GM18909 (cell line): ENCODE measurements at regions not wholly inside any gene's neighbourhood (a gene's known extent, or its start where the extent isn't known, plus 50 kb on each side); places are given as distances from the start of the nearest gene placed in this dataset.

Experiments used
- ATAC-seq: cut with Tn5 transposase; IDR thresholded peaks from one replicate; pipeline ENCODE4 v1.9.1; 2021; ENCODE audit warnings: mild to moderate bottlenecking; ENCODE audit not compliant: unreplicated experiment, poor library complexity

DNA sequence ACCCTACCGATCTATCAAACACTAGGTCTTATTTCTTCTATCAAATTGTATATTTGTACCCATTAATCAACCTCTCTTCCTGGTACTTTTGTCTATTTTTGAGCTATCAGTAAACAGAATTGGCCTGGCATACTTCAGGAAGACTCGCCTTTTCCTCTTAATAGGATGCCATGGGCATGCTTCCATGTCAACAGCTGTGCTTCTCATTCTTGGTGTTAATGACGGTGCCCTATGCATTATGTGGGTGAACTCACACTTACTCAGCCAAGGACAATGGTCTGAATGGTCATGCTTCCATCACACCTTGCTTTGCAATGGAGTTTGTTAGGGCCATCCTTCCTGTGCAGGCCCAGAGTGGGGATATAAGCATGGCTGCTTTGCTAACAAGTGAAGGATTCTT is 521.8 kb downstream of the MIAT start:
- ATAC-seq: no peak

DNA sequence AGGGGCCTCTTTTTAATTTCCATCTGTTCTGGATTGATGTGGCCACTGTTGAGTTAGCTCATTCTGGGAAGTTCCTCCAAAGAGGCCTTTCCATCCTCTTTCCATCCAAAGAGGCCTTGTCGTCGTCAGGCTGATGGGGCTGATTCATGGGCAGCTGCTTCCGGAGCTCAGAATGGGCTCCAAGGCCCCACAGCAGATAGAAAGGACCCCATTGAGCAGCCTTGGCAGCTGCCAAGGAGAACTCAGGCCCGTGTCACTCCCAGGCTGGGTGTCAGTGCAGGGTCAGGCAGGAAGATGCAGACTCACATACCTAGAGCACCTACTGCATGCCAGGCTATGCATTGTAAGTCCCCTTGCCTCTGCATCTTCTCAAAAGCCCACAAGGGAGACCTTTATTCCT is 524.1 kb downstream of the MIAT start:
- ATAC-seq: no peak

GRCh38 chr22:27183474-27183873 is 526.1 kb downstream of the MIAT start:
- no peak for ATAC-seq

DNA sequence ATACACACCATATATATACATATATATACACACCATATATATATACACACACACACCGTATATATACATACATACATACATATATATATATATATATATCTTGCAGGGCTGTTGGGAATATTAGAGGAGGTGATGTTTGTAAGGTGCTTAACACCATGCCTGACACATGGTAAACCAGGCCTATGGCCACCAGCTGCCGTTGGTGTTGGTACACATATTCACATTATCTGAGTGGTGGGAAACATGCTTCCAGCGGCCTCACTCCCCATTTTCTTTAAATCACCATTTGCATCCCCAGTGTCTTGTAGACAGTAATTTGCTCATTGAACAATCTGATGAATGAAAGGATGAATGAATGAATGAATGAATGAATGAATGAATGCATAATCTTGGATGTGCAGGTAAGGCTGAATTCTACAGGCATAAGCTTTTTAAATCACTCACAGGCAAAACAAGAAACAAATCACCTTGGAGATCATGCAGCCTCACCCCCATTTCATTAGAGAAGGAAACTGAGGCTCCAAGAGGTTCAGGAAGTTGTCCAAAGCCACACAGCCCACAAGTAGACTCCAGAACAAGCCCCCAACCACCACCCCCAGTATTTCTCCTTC is 527.8 kb downstream of the MIAT start:
- ATAC-seq: no peak

GRCh38 chr22:27185760-27186302 is 528.4 kb downstream of the MIAT start:
- no peak for ATAC-seq

DNA sequence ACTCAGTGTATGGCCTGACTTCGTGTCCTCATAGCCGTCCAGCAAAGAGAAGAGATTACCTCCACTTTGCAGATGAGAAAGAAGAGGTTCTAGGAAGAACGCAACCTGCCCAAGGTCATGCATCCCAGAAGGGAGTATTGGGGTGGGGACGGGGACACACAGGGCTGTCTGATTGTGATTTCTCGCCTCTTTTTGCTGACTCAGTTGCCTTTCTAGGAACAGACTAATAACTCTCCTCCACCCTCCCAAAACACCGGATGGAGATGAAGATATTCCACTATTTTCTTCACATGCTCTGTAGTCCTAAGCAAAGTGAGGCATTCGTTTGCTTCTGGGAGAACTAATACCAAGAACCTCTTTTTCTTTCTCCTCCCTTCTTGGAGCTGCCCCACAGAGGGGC is 529.3 kb downstream of the MIAT start:
- ATAC-seq: no peak

GRCh38 chr22:27192135-27192829 is 534.9 kb downstream of the MIAT start:
- ATAC-seq: no peak

GRCh38 chr22:27193215-27193614 is 535.8 kb downstream of the MIAT start:
- no peak for ATAC-seq

- ATAC-seq: no peak
Observed at GRCh38 chr22:27193636-27194035, 536.2 kb downstream of the MIAT start.

DNA sequence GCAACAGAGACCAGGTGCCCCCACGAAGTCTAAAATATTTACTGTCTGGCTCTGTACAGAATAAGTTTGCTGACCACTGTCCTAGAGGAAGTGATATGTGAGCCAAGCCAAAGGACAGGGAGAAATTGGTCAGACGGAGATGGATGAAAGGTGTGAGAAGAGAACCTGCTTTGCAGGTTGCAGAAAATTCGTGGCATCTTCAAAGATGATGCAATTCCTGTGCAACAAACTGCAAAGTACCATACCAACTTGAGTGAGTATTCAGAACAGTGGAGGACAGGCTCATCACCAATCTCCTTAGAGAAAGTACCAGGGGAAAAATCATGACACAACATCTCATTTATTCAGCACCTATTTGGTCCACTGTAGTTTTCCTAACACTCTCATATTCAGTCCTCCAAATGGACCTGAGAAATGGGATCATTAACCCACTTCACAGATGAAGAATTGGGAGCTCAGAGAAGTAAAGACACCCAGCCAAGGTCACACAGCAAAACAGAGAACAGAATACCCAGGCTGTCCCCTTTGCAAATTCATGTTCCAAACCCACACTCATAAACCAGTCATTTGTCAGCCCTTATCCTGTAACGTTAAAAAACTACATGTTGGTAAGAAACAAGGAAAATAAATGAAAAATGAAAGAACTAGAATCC is 536.8 kb downstream of the MIAT start:
- no peak for ATAC-seq

DNA sequence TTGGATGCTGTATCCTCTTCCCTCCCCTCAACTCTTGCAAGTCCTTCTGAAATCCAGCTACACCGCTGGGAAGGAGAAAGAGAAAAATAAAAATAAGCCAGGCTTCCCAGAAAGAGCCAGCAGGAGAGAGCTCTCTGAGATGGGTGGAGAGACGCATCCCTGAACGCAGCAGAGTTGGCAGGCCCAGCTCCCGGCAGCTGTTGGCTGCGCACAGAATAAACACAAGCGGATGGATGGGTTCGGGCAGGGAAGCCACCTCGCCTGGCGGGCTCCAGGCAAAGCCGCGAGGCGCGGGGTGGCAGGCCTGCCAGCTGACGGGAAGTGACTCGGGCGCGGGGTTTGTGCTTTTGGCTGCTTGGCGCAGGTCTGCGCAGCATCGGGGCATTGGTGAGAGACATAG is 537.7 kb downstream of the MIAT start:
- no peak for ATAC-seq

- no peak for ATAC-seq
Observed at GRCh38 chr22:27195494-27195893, 538.1 kb downstream of the MIAT start.

DNA sequence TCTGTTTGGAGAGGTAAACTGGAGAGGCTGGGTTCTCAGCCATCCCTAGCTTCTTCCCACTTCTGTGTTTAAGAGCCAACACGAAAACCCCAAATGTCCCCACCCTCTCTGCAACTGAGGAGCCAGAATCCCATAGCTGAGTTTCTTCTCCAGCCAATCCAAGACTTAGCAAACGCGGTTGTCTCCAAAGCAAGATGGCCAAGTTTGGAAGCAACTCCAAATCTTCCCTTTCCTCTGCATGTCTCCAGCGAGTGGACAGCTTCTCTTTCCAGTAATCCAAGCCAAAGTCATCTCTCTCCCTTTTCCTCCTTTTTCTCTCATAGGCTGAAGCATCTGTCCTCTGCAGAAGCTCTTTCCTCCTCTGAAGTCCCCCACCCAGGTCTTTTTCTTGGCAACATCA is 539.2 kb downstream of the MIAT start:
- ATAC-seq: no peak

DNA sequence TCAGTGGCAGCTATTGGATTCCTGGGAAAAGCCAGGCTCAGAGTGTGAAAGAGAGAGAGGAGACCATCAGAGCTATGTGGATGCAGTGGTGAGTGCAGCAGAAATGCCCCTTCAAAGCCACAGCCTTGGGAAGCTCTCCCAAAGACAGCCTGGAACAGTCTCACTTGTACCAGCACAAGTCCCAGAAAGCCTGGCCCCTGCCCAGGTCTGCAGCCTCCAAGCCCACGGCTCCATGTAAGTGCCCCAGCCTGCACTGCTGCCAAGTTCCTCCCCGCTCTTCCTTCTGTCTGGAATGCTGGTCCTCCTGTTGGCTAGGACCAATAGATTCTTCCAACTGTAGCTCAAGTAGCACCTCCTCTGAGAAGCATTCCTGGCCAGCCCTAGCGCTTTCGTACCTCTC is 539.7 kb downstream of the MIAT start:
- ATAC-seq: no peak

DNA sequence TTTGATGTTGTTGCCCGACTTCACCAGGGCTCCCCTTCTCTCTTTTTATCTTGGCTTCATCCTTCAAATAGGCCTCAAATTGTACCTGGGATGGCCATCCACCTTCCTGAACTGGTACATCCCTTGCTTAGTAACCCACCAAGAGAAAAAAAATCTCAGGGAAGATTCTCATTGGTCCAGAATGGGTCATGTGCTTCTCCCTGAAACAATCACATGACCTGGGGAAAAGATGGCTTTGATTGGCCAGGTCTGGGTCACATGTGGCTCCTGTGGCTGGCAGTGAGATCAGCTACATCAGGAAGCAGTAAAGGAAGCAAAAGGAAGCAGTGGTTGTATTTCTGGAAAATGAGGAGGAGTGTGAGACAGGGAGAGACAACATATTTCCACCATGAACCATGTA is 540.2 kb downstream of the MIAT start:
- no peak for ATAC-seq

DNA sequence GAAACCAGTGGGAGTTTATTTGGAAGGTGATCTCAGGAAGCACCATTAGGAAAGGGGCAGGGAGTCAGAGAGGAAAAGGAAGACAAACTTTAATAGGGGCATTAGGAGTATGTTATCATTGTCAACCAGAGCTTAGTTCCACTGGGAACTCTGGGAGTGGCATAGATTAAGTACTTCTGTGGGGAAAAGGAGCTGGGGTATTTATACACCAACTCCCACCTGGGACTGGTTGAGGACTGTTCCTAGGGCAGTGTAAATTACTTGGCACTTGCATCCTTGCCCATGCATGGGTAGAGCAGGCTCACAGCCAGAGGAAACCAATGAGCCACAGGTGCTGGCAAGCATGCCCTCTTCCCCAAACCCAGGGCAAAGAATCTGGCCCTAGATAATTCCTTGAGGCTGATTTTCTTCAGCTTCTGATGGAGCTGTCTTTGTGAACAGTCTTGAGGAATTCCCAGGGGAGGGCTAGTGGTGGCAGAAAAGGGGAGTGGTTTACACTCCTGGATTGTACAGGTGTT is 541.2 kb downstream of the MIAT start:
- no peak for ATAC-seq

- no peak for ATAC-seq
Observed at GRCh38 chr22:27199354-27199753, 542.0 kb downstream of the MIAT start.

GRCh38 chr22:27201276-27201675 is 543.9 kb downstream of the MIAT start:
- ATAC-seq: no peak

GRCh38 chr22:27201741-27202140 is 544.4 kb downstream of the MIAT start:
- no peak for ATAC-seq

DNA sequence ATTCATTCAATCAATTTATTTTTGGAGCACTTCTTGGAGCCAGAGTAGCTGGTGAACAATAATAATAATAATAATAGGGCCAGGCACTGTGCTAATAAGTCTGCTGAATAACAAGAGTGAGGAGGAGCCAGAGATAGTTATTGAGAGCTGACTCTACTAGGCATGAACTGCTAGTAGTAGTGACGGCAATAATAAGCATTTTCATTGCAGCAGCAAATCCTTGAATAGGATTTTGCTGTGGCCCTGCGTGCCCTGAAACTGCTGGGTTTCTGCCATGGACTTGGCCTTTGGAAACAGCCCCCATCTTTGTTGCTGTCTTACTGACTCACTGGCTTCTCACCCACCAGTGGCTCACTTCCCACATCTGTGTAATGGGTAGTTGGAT is 545.9 kb downstream of the MIAT start:
- no peak for ATAC-seq

DNA sequence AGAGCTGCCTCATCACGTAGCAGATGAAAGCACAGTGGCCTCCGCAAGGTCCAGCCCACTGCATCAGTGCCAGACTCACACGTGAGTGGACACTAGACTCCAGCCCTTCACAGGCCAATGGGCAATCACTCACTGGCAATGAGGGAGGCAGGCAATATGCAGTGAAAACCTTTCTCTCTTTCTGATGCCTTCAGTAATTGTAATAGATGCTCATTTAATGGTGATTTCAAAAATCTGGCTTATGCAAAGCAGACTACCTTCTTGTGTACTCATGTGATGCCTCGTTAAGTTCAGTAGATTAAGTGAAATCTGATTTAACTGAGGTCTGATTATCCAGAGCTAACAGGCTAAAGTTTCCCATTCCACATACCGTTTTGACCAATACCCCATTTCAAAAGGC is 546.9 kb downstream of the MIAT start:
- ATAC-seq: no peak
